ENCODE measurements at regions not wholly inside any gene's neighbourhood (a gene's known extent, or its start where the extent isn't known, plus 50 kb on each side); places are given as distances from the start of the nearest gene placed in this dataset.

- Histone ChIP-seq H3K36me3 (ENCODE audit: control insufficient read depth in 2 of 3, insufficient read depth in 3 of 3, low read length in 3 of 3) (no peaks in the 10 kb centered on the region), H3K4me1 (ENCODE audit: control insufficient read depth in 2 of 3, insufficient read depth in 2 of 3, low read depth in 1 of 3, low read length in 3 of 3) (no peaks in the 10 kb centered on the region), H3K27me3 (ENCODE audit: control insufficient read depth, insufficient read depth, low read length) (no peaks in the 10 kb centered on the region), H3K4me3 (ENCODE audit: low read length in 3 of 3) (no peak overlapping the region), H3K9ac (ENCODE audit: low read length in 3 of 3) (no peak overlapping the region), H3K9me3 (ENCODE audit: control insufficient read depth in 2 of 3, insufficient read depth in 1 of 3, low read length in 3 of 3) (peaks cover 0 to 18% (median 0%) of the 10 kb centered on the region in 3 donors), H3K27ac (ENCODE audit: low read depth in 2 of 2, low read length in 2 of 2) (no peak overlapping the region)
- intact Hi-C loops (cut with DNase I), result no loop called here
- no peak for FAIRE-seq
- no peak for DNase-seq
- no peak for TF ChIP-seq CTCF (IDR thresholded peaks at IDR 0.05; ENCODE audit: borderline replicate concordance, extremely low read depth, insufficient read depth)
Measured at GRCh38 chr7:98691619-98692018, 74.5 kb downstream of the NPTX2 start.

GRCh38 chr7:98697083-98697482 is 80.0 kb downstream of the NPTX2 start:
- DNase-seq (no peak), FAIRE-seq (no peak)
- TF ChIP-seq CTCF (IDR thresholded peaks at IDR 0.05; ENCODE audit: borderline replicate concordance, extremely low read depth, insufficient read depth), result no peak
- Histone ChIP-seq H3K4me1 (ENCODE audit: control insufficient read depth in 2 of 3, insufficient read depth in 2 of 3, low read depth in 1 of 3, low read length in 3 of 3) (no peaks in the 10 kb centered on the region), H3K27ac (ENCODE audit: low read depth in 2 of 2, low read length in 2 of 2) (no peak overlapping the region), H3K27me3 (ENCODE audit: control insufficient read depth, insufficient read depth, low read length) (no peaks in the 10 kb centered on the region), H3K9ac (ENCODE audit: low read length in 3 of 3) (no peak overlapping the region), H3K9me3 (ENCODE audit: control insufficient read depth in 2 of 3, insufficient read depth in 1 of 3, low read length in 3 of 3) (peaks cover 0 to 21% (median 0%) of the 10 kb centered on the region in 3 donors), H3K4me3 (ENCODE audit: low read length in 3 of 3) (no peak overlapping the region), H3K36me3 (ENCODE audit: control insufficient read depth in 2 of 3, insufficient read depth in 3 of 3, low read length in 3 of 3) (no peaks in the 10 kb centered on the region)
- intact Hi-C loops (cut with DNase I), result no loop called here

GRCh38 chr7:98697485-98698240 is 80.6 kb downstream of the NPTX2 start:
- peaks cover 0 to 21% (median 0%) of the 10 kb centered on the region in 3 donors for H3K9me3 ChIP-seq (ENCODE audit: control insufficient read depth in 2 of 3, insufficient read depth in 1 of 3, low read length in 3 of 3)
- no peak overlapping the region for H3K4me3 ChIP-seq (ENCODE audit: low read length in 3 of 3)
- no peak for DNase-seq
- H3K36me3 ChIP-seq (ENCODE audit: control insufficient read depth in 2 of 3, insufficient read depth in 3 of 3, low read length in 3 of 3), result no peaks in the 10 kb centered on the region
- intact Hi-C loops (cut with DNase I), result no loop called here
- no peaks in the 10 kb centered on the region for H3K27me3 ChIP-seq (ENCODE audit: control insufficient read depth, insufficient read depth, low read length)
- no peak overlapping the region for H3K9ac ChIP-seq (ENCODE audit: low read length in 3 of 3)
- no peak for TF ChIP-seq CTCF (IDR thresholded peaks at IDR 0.05; ENCODE audit: borderline replicate concordance, extremely low read depth, insufficient read depth)
- FAIRE-seq, result no peak
- H3K4me1 ChIP-seq (ENCODE audit: control insufficient read depth in 2 of 3, insufficient read depth in 2 of 3, low read depth in 1 of 3, low read length in 3 of 3), result no peaks in the 10 kb centered on the region
- H3K27ac ChIP-seq (ENCODE audit: low read depth in 2 of 2, low read length in 2 of 2), result no peak overlapping the region

Data from kidney (tissue), 13 donors.